Neural cell (in vitro differentiated cells): ENCODE measurements at regions not wholly inside any gene's neighbourhood (a gene's known extent, or its start where the extent isn't known, plus 50 kb on each side); places are given as distances from the start of the nearest gene placed in this dataset.

Source experiments
- H2AFZ ChIP-seq: fragments of 200-600, 300-800 bp; sonication (generic), shearing (Covaris generic); 2 replicates; pipeline ENCODE4 v1.6.0; 2014; ENCODE audit warnings: low read depth, mild to moderate bottlenecking, antibody characterized with exemption, low read length, moderate library complexity
- H3F3A ChIP-seq: fragments of 200-600 bp; shearing (Covaris generic); 2 replicates; pipeline ENCODE4 v1.6.1; 2016; ENCODE audit warnings: mild to moderate bottlenecking, moderate library complexity, mixed read lengths, antibody characterized with exemption, low read length; ENCODE audit not compliant: insufficient read depth, poor library complexity, severe bottlenecking
- H3K27ac ChIP-seq: fragments of 200-600, 300-800 bp; sonication (generic), shearing (Covaris generic); 2 replicates; pipeline ENCODE4 v1.5.1; 2014; ENCODE audit warnings: mild to moderate bottlenecking, low read length, moderate library complexity
- H3K27me3 ChIP-seq: fragments of 300-800, 200-600 bp; sonication (generic), shearing (Covaris generic); 2 replicates; pipeline ENCODE4 v1.6.0; 2014; ENCODE audit warnings: mild to moderate bottlenecking, low read depth, low read length, moderate library complexity; ENCODE audit not compliant: insufficient read depth
- H3K36me3 ChIP-seq: fragments of 300-800, 200-600 bp; sonication (generic), shearing (Covaris generic); 2 replicates; pipeline ENCODE4 v1.5.1; 2014; ENCODE audit warnings: mild to moderate bottlenecking, antibody characterized with exemption, low read length, moderate library complexity; ENCODE audit not compliant: insufficient read depth
- H3K4me2 ChIP-seq: fragments of 300-800, 200-600 bp; sonication (generic), shearing (Covaris generic); 2 replicates; pipeline ENCODE4 v1.6.0; 2014; ENCODE audit warnings: mild to moderate bottlenecking, low read length
- H3K4me3 ChIP-seq: fragments of 300-800, 200-600 bp; sonication (generic), shearing (Covaris generic); 2 replicates; pipeline ENCODE4 v1.5.1; 2014; ENCODE audit warnings: mild to moderate bottlenecking, low read length, moderate library complexity
- H3K79me2 ChIP-seq: fragments of 200-600 bp; shearing (Covaris generic); replicated peaks from 2 replicates; pipeline ENCODE4 v1.6.0; 2014; ENCODE audit warnings: mild to moderate bottlenecking, low read length, moderate library complexity; ENCODE audit not compliant: insufficient read depth
- H3K9ac ChIP-seq: fragments of 300-800, 200-600 bp; sonication (generic), shearing (Covaris generic); 2 replicates; pipeline ENCODE4 v1.6.1; 2016; ENCODE audit warnings: mild to moderate bottlenecking, low read length, mixed read lengths
- H3K9me2 ChIP-seq: fragments of 200-600 bp; shearing (Covaris generic); 2 replicates; pipeline ENCODE4 v1.6.1; 2016; ENCODE audit warnings: mild to moderate bottlenecking, low read length, mixed read lengths; ENCODE audit not compliant: insufficient read depth
- H3K9me3 ChIP-seq: fragments of 200-600, 300-800 bp; sonication (generic), shearing (Covaris generic); 2 replicates; pipeline ENCODE4 v1.6.1; 2016; ENCODE audit warnings: mild to moderate bottlenecking, mixed run types, low read length, moderate library complexity, mixed read lengths
- H4K20me1 ChIP-seq: fragments of 200-600 bp; shearing (Covaris generic); 2 replicates; pipeline ENCODE4 v1.6.1; 2016; ENCODE audit warnings: mild to moderate bottlenecking, mixed run types; ENCODE audit not compliant: insufficient read depth
- EP300 ChIP-seq: fragments of 450-650 bp; conservative IDR thresholded peaks from 2 replicates; pipeline ENCODE4 v1.6.1; 2014; ENCODE audit warnings: antibody characterized with exemption, mild to moderate bottlenecking, moderate library complexity; ENCODE audit not compliant: poor library complexity, severe bottlenecking
- EZH2 ChIP-seq: fragments of 200-600, 300-800 bp; shearing (Covaris generic), sonication (generic); IDR thresholded peaks from 2 replicates; pipeline ENCODE4 v1.6.1; 2014; ENCODE audit warnings: antibody characterized with exemption, low read length, borderline replicate concordance, mild to moderate bottlenecking; ENCODE audit not compliant: insufficient read depth, poor library complexity, severe bottlenecking
- MXI1 ChIP-seq: fragments of 450-650 bp; conservative IDR thresholded peaks from 2 replicates; pipeline ENCODE4 v1.6.1; 2014; ENCODE audit warnings: antibody characterized with exemption, mild to moderate bottlenecking; ENCODE audit not compliant: poor library complexity, severe bottlenecking
- POLR2AphosphoS5 ChIP-seq: IDR thresholded peaks from 2 replicates; pipeline ENCODE4 v1.6.1; 2012
- RAD21 ChIP-seq: fragments of 450-650 bp; conservative IDR thresholded peaks from 2 replicates; pipeline ENCODE4 v1.6.1; 2014; ENCODE audit warnings: antibody characterized with exemption, mild to moderate bottlenecking, moderate library complexity
- SMC3 ChIP-seq: fragments of 450-650 bp; conservative IDR thresholded peaks from 2 replicates; pipeline ENCODE4 v1.6.1; 2014; ENCODE audit warnings: antibody characterized with exemption, mild to moderate bottlenecking, moderate library complexity; ENCODE audit not compliant: poor library complexity
- TAF1 ChIP-seq: IDR thresholded peaks from 2 replicates; pipeline ENCODE4 v1.6.1; 2012; ENCODE audit warnings: low read depth
- TF ChIP-seq, protein P1 (sequence below): fragments of 450-650 bp; IDR thresholded peaks from 2 replicates; pipeline ENCODE4 v1.5.1; 2014; ENCODE audit warnings: antibody characterized with exemption, mild to moderate bottlenecking, moderate library complexity; ENCODE audit not compliant: poor library complexity, severe bottlenecking
- TF ChIP-seq, protein P2 (sequence below): IDR thresholded peaks from 2 replicates; pipeline ENCODE4 v1.6.1; 2012; ENCODE audit warnings: borderline replicate concordance

DNA sequence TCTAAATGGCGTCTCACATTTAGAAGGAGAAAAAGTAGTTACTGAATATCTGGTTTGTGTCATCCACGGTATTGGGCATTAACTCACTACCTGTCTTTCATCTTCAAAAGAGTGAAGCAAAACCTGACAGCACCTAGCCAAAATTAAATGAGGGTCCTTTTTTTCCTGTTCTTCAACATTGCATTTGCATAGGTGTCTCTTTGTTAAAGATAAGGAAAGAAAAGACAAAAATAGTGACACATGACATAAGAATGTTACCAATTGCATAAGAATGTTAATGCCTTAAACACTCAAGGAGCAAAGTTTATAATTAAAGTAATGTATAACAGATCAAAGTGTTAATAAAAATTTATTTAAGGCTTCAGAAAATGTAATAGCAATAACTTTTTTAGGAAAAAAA is 61.4 kb upstream of the MANEA start:
- no peaks in the 10 kb centered on the region for H3K9me2 ChIP-seq
- H3K27me3 ChIP-seq = no peaks in the 10 kb centered on the region
- TF ChIP-seq, protein P1, sequence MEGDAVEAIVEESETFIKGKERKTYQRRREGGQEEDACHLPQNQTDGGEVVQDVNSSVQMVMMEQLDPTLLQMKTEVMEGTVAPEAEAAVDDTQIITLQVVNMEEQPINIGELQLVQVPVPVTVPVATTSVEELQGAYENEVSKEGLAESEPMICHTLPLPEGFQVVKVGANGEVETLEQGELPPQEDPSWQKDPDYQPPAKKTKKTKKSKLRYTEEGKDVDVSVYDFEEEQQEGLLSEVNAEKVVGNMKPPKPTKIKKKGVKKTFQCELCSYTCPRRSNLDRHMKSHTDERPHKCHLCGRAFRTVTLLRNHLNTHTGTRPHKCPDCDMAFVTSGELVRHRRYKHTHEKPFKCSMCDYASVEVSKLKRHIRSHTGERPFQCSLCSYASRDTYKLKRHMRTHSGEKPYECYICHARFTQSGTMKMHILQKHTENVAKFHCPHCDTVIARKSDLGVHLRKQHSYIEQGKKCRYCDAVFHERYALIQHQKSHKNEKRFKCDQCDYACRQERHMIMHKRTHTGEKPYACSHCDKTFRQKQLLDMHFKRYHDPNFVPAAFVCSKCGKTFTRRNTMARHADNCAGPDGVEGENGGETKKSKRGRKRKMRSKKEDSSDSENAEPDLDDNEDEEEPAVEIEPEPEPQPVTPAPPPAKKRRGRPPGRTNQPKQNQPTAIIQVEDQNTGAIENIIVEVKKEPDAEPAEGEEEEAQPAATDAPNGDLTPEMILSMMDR = no peak
- TF ChIP-seq POLR2AphosphoS5 (no peak), EZH2 (no peak), EP300 (no peak), TAF1 (no peak), SMC3 (no peak), MXI1 (no peak), RAD21 (no peak)
- TF ChIP-seq, protein P2, sequence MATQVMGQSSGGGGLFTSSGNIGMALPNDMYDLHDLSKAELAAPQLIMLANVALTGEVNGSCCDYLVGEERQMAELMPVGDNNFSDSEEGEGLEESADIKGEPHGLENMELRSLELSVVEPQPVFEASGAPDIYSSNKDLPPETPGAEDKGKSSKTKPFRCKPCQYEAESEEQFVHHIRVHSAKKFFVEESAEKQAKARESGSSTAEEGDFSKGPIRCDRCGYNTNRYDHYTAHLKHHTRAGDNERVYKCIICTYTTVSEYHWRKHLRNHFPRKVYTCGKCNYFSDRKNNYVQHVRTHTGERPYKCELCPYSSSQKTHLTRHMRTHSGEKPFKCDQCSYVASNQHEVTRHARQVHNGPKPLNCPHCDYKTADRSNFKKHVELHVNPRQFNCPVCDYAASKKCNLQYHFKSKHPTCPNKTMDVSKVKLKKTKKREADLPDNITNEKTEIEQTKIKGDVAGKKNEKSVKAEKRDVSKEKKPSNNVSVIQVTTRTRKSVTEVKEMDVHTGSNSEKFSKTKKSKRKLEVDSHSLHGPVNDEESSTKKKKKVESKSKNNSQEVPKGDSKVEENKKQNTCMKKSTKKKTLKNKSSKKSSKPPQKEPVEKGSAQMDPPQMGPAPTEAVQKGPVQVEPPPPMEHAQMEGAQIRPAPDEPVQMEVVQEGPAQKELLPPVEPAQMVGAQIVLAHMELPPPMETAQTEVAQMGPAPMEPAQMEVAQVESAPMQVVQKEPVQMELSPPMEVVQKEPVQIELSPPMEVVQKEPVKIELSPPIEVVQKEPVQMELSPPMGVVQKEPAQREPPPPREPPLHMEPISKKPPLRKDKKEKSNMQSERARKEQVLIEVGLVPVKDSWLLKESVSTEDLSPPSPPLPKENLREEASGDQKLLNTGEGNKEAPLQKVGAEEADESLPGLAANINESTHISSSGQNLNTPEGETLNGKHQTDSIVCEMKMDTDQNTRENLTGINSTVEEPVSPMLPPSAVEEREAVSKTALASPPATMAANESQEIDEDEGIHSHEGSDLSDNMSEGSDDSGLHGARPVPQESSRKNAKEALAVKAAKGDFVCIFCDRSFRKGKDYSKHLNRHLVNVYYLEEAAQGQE = no peak

DNA sequence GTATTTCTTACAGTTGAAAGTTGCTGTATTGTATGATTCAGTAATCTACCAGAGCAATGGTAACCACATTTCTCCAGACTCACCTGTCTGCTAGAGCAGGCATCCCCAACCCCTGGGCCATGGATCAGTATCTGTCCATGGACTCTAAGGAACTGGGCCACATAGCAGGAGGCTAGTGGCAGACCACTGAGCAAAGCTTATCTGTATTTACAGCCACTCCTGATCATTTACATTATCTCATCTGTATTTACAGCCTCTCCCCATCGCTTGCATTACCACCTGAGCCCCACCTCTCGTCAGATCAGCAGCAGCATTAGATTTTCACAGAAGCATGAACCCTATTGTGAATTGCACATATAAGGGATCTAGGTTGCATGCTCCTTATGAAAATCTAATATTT is 60.3 kb upstream of the MANEA start:
- Histone ChIP-seq H3K79me2 (no peaks in the 10 kb centered on the region), H3F3A (no peaks in the 10 kb centered on the region), H3K27me3 (no peaks in the 10 kb centered on the region), H3K36me3 (no peaks in the 10 kb centered on the region), H4K20me1 (no peaks in the 10 kb centered on the region), H3K9ac (no peak overlapping the region), H3K4me2 (no peak overlapping the region), H3K9me3 (no peaks in the 10 kb centered on the region), H3K9me2 (no peaks in the 10 kb centered on the region), H3K27ac (no peak overlapping the region), H2AFZ (no peak overlapping the region), H3K4me3 (no peak overlapping the region)
- TF ChIP-seq EZH2 = no peak
- no peak for TF ChIP-seq SMC3
- no peak for TF ChIP-seq POLR2AphosphoS5
- TF ChIP-seq, protein P1 = no peak
- no peak for TF ChIP-seq TAF1
- TF ChIP-seq RAD21 = no peak
- TF ChIP-seq MXI1 = no peak
- TF ChIP-seq, protein P2 = no peak
- no peak for TF ChIP-seq EP300

More for the DNA sequence above, 61.4 kb upstream of the MANEA start:
- no peak overlapping the region for H3K27ac ChIP-seq
- no peaks in the 10 kb centered on the region for H4K20me1 ChIP-seq
- no peaks in the 10 kb centered on the region for H3K36me3 ChIP-seq
- no peak overlapping the region for H3K4me2 ChIP-seq
- no peaks in the 10 kb centered on the region for H3F3A ChIP-seq
- H2AFZ ChIP-seq = no peak overlapping the region
- H3K4me3 ChIP-seq = no peak overlapping the region
- no peak overlapping the region for H3K9ac ChIP-seq
- no peaks in the 10 kb centered on the region for H3K79me2 ChIP-seq
- H3K9me3 ChIP-seq = no peaks in the 10 kb centered on the region
